IPS-18c (cell line): ENCODE measurements at regions not wholly inside any gene's neighbourhood (a gene's known extent, or its start where the extent isn't known, plus 50 kb on each side); places are given as distances from the start of the nearest gene placed in this dataset.

Experiments used
- H3K4me3 ChIP-seq: 2 replicates; pipeline ENCODE4 v1.7.0; 2013; ENCODE audit warnings: low read depth, mild to moderate bottlenecking, low read length, moderate library complexity; ENCODE audit not compliant: insufficient read depth
- H3K9me3 ChIP-seq: one replicate; pipeline ENCODE4 v1.6.1; 2013; ENCODE audit warnings: mild to moderate bottlenecking, low read length, moderate library complexity; ENCODE audit not compliant: control insufficient read depth, insufficient read depth

- Histone ChIP-seq H3K4me3 (no peak overlapping the region), H3K9me3 (no peaks in the 10 kb centered on the region)
These were observed 443.5 kb upstream of the B3GALT2 start for GRCh38 chr1:193629875-193630274.

- no peak overlapping the region for H3K4me3 ChIP-seq
- H3K9me3 ChIP-seq, result no peaks in the 10 kb centered on the region
These were observed 440.3 kb upstream of the B3GALT2 start for GRCh38 chr1:193626695-193627094.

- Histone ChIP-seq H3K9me3 (no peaks in the 10 kb centered on the region), H3K4me3 (no peak overlapping the region)
These were observed 438.8 kb upstream of the B3GALT2 start for GRCh38 chr1:193625255-193625654.

GRCh38 chr1:193619911-193620310 is 433.5 kb upstream of the B3GALT2 start:
- Histone ChIP-seq H3K4me3 (no peak overlapping the region), H3K9me3 (no peaks in the 10 kb centered on the region)

- Histone ChIP-seq H3K4me3 (no peak overlapping the region), H3K9me3 (no peaks in the 10 kb centered on the region)
These were observed 428.4 kb upstream of the B3GALT2 start for GRCh38 chr1:193614817-193615216.

GRCh38 chr1:193614275-193614674 is 427.9 kb upstream of the B3GALT2 start:
- no peaks in the 10 kb centered on the region for H3K9me3 ChIP-seq

GRCh38 chr1:193613041-193613440 is 426.6 kb upstream of the B3GALT2 start:
- no peak overlapping the region for H3K4me3 ChIP-seq

More at GRCh38 chr1:193614275-193614674, 427.9 kb upstream of the B3GALT2 start:
- H3K4me3 ChIP-seq, result no peak overlapping the region

GRCh38 chr1:193609592-193609991 is 423.2 kb upstream of the B3GALT2 start:
- no peak overlapping the region for H3K4me3 ChIP-seq
- H3K9me3 ChIP-seq, result no peaks in the 10 kb centered on the region

More at GRCh38 chr1:193613041-193613440, 426.6 kb upstream of the B3GALT2 start:
- H3K9me3 ChIP-seq, result no peaks in the 10 kb centered on the region

GRCh38 chr1:193607787-193608186 is 421.4 kb upstream of the B3GALT2 start:
- Histone ChIP-seq H3K4me3 (no peak overlapping the region), H3K9me3 (no peaks in the 10 kb centered on the region)

GRCh38 chr1:193606035-193606434 is 419.6 kb upstream of the B3GALT2 start:
- H3K9me3 ChIP-seq, result no peaks in the 10 kb centered on the region
- no peak overlapping the region for H3K4me3 ChIP-seq

- H3K4me3 ChIP-seq, result no peak overlapping the region
- no peaks in the 10 kb centered on the region for H3K9me3 ChIP-seq
These were observed 416.3 kb upstream of the B3GALT2 start for GRCh38 chr1:193602705-193603104.

GRCh38 chr1:193593147-193593885 is 406.9 kb upstream of the B3GALT2 start:
- no peak overlapping the region for H3K4me3 ChIP-seq

GRCh38 chr1:193592317-193592716 is 405.9 kb upstream of the B3GALT2 start:
- Histone ChIP-seq H3K9me3 (no peaks in the 10 kb centered on the region), H3K4me3 (no peak overlapping the region)

More at GRCh38 chr1:193593147-193593885, 406.9 kb upstream of the B3GALT2 start:
- no peaks in the 10 kb centered on the region for H3K9me3 ChIP-seq

GRCh38 chr1:193590102-193590501 is 403.7 kb upstream of the B3GALT2 start:
- H3K9me3 ChIP-seq, result no peaks in the 10 kb centered on the region
- H3K4me3 ChIP-seq, result no peak overlapping the region

GRCh38 chr1:193589597-193590040 is 403.2 kb upstream of the B3GALT2 start:
- Histone ChIP-seq H3K4me3 (no peak overlapping the region), H3K9me3 (no peaks in the 10 kb centered on the region)

- H3K4me3 ChIP-seq, result no peak overlapping the region
- H3K9me3 ChIP-seq, result no peaks in the 10 kb centered on the region
These were observed 402.1 kb upstream of the B3GALT2 start for GRCh38 chr1:193588311-193589082.

- H3K9me3 ChIP-seq, result no peaks in the 10 kb centered on the region
- H3K4me3 ChIP-seq, result no peak overlapping the region
These were observed 398.4 kb upstream of the B3GALT2 start for GRCh38 chr1:193584731-193585239.

- H3K9me3 ChIP-seq, result no peaks in the 10 kb centered on the region
- H3K4me3 ChIP-seq, result no peak overlapping the region
These were observed 394.9 kb upstream of the B3GALT2 start for GRCh38 chr1:193581341-193581740.
